GM21737 (cell line): ENCODE measurements at regions not wholly inside any gene's neighbourhood (a gene's known extent, or its start where the extent isn't known, plus 50 kb on each side); places are given as distances from the start of the nearest gene placed in this dataset.

ENCODE experiments used
- ATAC-seq: cut with Tn5 transposase; IDR thresholded peaks from one replicate; pipeline ENCODE4 v1.9.1; 2021; ENCODE audit warnings: mild to moderate bottlenecking, moderate library complexity; ENCODE audit not compliant: unreplicated experiment

- no peak for ATAC-seq
Measured at GRCh38 chr12:69061574-69061973, 128.6 kb upstream of the CPM start.

- no peak for ATAC-seq
Measured at GRCh38 chr12:69062621-69063237, 129.8 kb upstream of the CPM start.

DNA sequence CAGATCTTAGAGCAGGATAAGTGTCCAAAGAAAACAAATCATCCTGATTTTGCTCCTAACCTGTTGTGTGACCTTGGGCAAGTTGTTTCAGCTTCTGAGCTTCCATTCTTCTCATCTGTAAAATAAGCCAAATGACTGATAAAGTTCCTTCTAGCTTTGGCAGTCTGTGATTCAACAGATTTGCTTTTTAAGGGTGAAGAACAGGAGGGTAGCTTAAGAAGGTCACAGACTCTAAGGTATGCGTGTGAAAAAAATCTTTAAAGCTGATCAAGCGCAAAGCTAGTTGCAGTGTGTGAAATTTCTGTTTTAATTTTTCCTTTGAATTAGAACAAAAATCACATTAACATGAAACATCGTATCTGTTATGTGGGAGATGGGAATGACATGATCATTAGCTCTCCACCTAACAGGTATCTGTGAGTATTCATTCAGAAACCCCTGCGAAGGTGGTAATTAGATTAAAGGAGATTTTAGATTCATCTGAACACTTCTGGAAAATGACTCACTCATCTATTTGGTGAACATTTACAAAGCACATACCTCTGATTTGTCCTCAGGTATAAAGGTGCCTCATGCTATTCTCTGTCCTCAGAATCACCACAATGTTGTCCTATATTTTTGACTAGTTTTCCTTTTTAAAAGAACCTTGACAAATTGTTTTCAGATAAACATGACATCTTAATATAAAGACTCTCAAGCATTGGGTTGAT is 131.9 kb upstream of the CPM start:
- no peak for ATAC-seq

DNA sequence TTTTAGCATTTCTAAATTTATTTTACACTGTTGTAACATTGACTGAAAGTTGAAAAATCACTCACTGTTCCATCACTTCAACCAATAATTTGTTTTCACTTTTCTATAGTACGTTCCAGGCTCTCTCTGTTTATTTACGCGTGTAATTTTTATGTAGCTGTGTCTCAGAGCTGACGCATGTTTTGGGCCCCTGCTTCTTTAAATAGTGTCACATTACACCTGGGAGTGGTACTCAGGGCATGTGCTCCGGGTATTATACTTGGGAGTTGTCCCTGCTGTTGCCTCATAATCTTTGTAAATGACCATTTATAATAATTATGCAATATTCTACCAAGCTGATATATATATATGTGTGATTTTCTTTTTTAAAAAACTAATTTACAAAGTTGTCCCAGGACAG is 132.8 kb upstream of the CPM start:
- no peak for ATAC-seq

- no peak for ATAC-seq
Measured at GRCh38 chr12:69066492-69067373, 133.8 kb upstream of the CPM start.

DNA sequence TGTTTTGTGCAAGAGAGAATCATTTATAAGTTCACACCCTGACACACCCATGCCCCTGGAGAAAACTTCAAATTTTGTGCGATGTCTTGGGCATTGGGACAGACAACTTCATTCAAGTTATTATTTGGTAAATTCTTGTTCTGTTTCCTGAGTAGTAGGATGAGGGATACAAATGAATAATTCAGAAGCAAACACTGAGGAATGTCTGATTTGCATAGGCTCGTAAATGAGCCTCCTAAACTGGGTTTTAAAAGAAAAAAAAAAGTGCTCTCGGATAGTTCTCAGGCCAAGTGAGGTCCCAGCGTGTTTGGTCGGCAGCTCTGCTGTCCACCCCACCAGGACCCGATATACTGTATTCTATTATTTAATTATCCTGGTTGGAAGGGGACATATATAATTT is 134.7 kb upstream of the CPM start:
- no peak for ATAC-seq

- ATAC-seq = no peak
Measured at GRCh38 chr12:69068448-69068847, 135.5 kb upstream of the CPM start.

GRCh38 chr12:69069479-69069878 is 136.5 kb upstream of the CPM start:
- no peak for ATAC-seq

DNA sequence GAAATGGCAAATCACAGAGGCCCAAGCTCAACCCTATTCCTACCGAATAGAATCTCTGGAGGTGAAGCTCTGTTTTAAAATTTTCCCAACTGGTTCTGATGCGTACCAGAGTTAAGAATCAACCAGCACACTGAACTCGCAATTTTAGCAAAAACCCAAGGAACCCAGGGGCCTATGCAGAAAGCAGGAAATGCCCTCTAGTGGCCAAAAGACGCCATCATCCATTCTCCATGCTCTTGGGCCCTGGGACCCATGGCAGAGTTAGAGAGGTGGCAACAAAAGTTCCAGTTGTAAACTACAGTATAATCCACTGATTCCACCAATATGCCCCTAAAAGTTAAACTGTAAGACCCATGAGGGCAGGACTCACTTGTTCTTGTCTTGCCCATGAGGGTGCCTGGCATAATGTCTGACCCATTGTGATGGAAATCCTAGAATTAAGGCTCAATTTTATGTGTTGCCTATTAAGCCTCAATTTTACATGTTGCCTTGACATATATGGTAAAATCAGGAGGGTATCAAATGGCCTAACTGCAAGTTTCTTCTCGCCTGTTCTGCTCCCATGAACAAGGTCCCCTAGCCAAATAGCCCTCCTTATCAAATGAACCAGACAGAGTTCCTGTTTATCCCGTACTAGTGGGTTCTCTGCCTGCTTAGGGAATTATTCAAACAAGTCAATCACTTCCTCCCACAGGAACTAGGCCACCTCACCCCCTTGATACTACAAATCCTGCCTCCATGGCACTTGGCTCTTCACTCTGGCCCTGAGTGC is 137.5 kb upstream of the CPM start:
- ATAC-seq = peak; percentile 67

GRCh38 chr12:69071091-69071370 is 138.1 kb upstream of the CPM start:
- ATAC-seq = no peak

- ATAC-seq = no peak
Measured at GRCh38 chr12:69073035-69073434, 140.1 kb upstream of the CPM start.

DNA sequence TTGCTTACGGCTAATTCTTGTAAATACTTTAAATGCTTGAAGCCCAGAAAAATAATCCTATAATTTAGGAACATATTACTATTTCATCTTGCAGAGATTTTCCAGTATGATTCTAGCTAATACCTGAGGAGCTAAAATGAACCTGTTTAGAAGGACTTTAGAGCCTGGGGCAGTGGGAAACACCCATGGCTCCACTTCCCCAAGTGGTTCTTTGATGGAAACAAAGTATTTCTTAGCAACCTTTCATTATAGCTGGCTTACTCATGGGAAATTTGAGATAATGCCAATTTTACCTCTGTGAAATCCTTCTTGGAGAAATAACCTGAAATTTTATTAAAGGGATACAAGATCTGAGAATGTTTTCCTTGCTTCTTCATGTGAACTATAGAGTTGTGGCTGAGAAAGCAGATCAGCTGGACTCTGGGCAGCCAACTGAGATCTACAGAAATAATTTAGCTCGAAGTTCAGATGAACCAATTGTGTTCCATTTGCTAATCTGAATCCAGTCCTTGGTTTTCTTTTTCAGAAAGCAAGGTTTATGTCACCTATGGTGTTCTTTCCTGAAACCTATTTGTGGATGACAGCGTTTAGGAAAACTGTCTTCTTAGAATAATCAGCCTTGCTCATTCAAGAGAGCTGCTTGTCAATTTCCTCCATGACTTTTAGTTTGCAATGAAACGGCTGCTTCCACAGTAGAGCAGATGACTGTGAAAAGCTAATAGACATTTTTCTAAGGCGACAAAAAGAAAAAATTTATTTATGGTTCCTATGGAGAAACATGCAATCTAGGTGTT is 141.8 kb upstream of the CPM start:
- no peak for ATAC-seq

- ATAC-seq = no peak
Measured at GRCh38 chr12:69083689-69084088, 150.7 kb upstream of the CPM start.

GRCh38 chr12:69084816-69085378 is 151.9 kb upstream of the CPM start:
- no peak for ATAC-seq

GRCh38 chr12:69085852-69086251 is 152.9 kb upstream of the CPM start:
- ATAC-seq = no peak

- no peak for ATAC-seq
Measured at GRCh38 chr12:69087986-69088385, 151.4 kb upstream of the CPSF6 start.

DNA sequence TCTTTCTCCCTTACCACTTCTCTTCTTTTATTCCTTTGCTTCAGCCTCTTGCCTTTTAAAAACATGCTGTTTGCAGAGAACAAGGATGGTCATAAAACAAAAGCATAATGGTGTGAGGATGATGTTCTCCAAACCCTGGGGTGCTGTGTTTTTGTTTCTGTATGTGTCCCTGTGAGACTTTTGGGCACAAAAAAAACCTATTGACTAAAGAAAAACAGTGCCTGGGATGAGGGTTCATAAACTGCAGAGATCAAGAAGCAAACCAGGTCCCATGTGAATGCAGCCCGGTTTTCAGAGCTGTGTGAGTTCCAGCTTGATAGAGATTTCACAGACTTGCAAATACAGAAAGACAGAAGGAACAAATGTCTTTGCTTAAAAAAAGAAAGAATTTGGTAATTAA is 148.6 kb upstream of the CPSF6 start:
- no peak for ATAC-seq

GRCh38 chr12:69091442-69092017 is 147.8 kb upstream of the CPSF6 start:
- no peak for ATAC-seq

DNA sequence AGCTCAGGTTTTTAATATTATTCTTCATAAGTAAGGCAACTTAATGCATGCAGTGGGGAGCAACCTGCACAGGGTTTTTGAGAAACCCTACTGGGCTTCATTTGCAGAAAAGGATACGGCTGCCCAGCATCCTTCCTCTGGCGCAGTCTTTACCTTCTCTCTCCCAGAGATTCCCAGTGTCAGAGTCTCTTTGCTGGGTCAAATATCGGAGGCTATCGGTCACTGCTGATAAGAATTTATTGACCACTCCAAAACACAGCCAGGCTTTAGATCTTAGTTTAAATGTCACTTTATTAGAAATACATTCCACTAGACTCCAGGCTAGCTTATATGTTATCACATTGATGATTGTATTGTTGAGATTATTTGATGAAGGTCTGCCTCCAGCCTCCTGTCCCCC is 147.2 kb upstream of the CPSF6 start:
- ATAC-seq = no peak
